Activated T-helper 17 cell treated with anti-CD3 and anti-CD28 coated beads, Interleukin-2, amount 50 U/mL, for 72 hours (primary cell): ENCODE measurements at regions not wholly inside any gene's neighbourhood (a gene's known extent, or its start where the extent isn't known, plus 50 kb on each side); places are given as distances from the start of the nearest gene placed in this dataset.
"Not testable (repeated sequence)": the region's sequence is repeated elsewhere in the genome, so short reads cannot be mapped to it uniquely, and the experiment has no call there.

Experiments used
- ATAC-seq: fragments of 150-1000 bp; cut with Tn5 transposase; replicated peaks from 2 replicates; pipeline ENCODE4 v1.10.0; 2021; ENCODE audit warnings: mild to moderate bottlenecking, moderate library complexity
- H3K27ac Mint-ChIP-seq: one replicate; pipeline ENCODE4 v1.8.0; 2022; ENCODE audit warnings: mixed read lengths
- H3K27me3 Mint-ChIP-seq: one replicate; pipeline ENCODE4 v1.8.0; 2022; ENCODE audit warnings: mixed read lengths
- H3K36me3 Mint-ChIP-seq: one replicate; pipeline ENCODE4 v1.8.0; 2022; ENCODE audit warnings: low read depth, mild to moderate bottlenecking, mixed read lengths
- H3K4me1 Mint-ChIP-seq: one replicate; pipeline ENCODE4 v1.8.0; 2022; ENCODE audit warnings: mixed read lengths
- H3K4me3 Mint-ChIP-seq: one replicate; pipeline ENCODE4 v1.8.0; 2022; ENCODE audit warnings: mild to moderate bottlenecking, mixed read lengths
- H3K9me3 Mint-ChIP-seq: one replicate; pipeline ENCODE4 v1.8.0; 2022; ENCODE audit warnings: mixed read lengths

- no peak for ATAC-seq
These were observed 96.5 kb upstream of the SMARCA2 start for GRCh38 chr9:1918622-1919021.

DNA sequence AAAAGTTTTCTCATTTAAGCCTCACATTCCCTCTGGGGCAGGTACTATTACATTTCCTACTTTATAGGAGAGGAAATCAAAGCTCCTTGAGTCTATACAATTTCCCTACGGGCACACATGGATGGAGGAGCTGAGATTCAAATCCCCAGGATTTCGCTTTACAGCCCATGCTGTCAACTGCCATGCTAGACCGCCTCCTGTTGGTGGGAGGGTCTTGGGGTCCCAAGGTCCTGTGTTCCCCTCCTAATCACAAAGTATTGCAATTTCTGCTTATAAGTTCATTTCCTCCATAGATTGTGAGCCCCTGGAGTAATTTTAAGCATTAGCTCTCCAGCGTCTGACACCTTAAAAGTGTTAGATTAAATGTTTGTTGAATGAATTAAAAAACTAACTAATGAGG lies 95.9 kb upstream of the SMARCA2 start:
- no peaks in the 10 kb centered on the region for H3K9me3 Mint-ChIP-seq
- no peaks in the 10 kb centered on the region for H3K4me1 Mint-ChIP-seq
- no peak overlapping the region for H3K4me3 Mint-ChIP-seq
- ATAC-seq, result no peak
- no peaks in the 10 kb centered on the region for H3K36me3 Mint-ChIP-seq
- no peak overlapping the region for H3K27ac Mint-ChIP-seq
- H3K27me3 Mint-ChIP-seq, result peaks cover 25% of the 10 kb centered on the region

More at GRCh38 chr9:1918622-1919021, 96.5 kb upstream of the SMARCA2 start:
- Mint-ChIP-seq H3K9me3 (no peaks in the 10 kb centered on the region), H3K27me3 (peaks cover 25% of the 10 kb centered on the region), H3K27ac (no peak overlapping the region), H3K4me1 (no peaks in the 10 kb centered on the region), H3K4me3 (no peak overlapping the region), H3K36me3 (no peaks in the 10 kb centered on the region)

DNA sequence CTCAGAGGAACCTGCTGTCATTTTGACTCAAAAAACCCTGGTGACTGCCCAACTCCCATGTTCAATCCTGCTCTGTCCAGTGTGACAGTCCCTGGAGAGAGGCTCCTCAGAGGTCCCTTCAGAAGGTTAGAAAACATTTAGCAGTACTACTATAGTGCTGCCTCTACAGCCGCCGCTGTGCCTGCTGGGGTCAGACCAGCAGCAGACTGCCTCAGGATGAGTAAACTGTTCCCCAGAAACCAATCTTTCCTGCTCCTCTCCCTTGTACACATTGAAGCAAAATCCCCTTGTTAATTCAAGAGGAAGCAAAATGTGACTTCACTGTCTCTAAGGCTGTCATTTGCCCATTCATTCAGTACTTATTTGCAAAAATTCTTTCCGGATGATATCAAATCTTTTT lies 94.8 kb upstream of the SMARCA2 start:
- ATAC-seq, result no peak
- H3K4me3 Mint-ChIP-seq, result no peak overlapping the region
- no peaks in the 10 kb centered on the region for H3K4me1 Mint-ChIP-seq
- no peaks in the 10 kb centered on the region for H3K36me3 Mint-ChIP-seq
- H3K27ac Mint-ChIP-seq, result no peak overlapping the region
- H3K9me3 Mint-ChIP-seq, result no peaks in the 10 kb centered on the region
- peaks cover 25% of the 10 kb centered on the region for H3K27me3 Mint-ChIP-seq

- no peak overlapping the region for H3K4me3 Mint-ChIP-seq
- H3K36me3 Mint-ChIP-seq, result no peaks in the 10 kb centered on the region
- H3K4me1 Mint-ChIP-seq, result no peaks in the 10 kb centered on the region
- peaks cover 21% of the 10 kb centered on the region for H3K27me3 Mint-ChIP-seq
- no peak overlapping the region for H3K27ac Mint-ChIP-seq
- H3K9me3 Mint-ChIP-seq, result no peaks in the 10 kb centered on the region
- no peak for ATAC-seq
These were observed 93.1 kb upstream of the SMARCA2 start for GRCh38 chr9:1922026-1922425.

DNA sequence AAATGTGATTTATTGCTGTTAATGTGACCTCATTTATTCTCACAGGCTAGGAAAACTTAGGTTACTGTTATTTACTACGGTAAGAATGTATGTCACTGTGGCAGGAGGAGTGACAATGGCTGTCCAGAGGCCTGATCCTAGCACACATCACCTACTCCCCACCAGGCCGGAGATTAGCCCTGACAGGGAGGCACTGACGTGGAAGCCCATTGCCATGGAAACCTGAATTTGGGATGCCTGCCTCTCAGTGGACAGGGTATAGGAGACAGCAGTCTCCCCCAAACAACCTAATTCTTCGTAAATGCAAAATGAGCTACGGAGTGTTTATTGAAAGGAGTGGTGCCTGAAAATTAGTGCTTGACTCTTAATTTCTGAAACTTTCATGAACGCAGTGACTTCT lies 87.6 kb upstream of the SMARCA2 start:
- no peaks in the 10 kb centered on the region for H3K9me3 Mint-ChIP-seq
- H3K27ac Mint-ChIP-seq, result no peak overlapping the region
- H3K4me3 Mint-ChIP-seq, result no peak overlapping the region
- no peaks in the 10 kb centered on the region for H3K4me1 Mint-ChIP-seq
- ATAC-seq, result no peak
- no peaks in the 10 kb centered on the region for H3K36me3 Mint-ChIP-seq
- no peaks in the 10 kb centered on the region for H3K27me3 Mint-ChIP-seq

GRCh38 chr9:1929134-1929533 lies 86.0 kb upstream of the SMARCA2 start:
- Mint-ChIP-seq H3K36me3 (no peaks in the 10 kb centered on the region), H3K9me3 (no peaks in the 10 kb centered on the region), H3K27me3 (no peaks in the 10 kb centered on the region), H3K4me1 (no peaks in the 10 kb centered on the region), H3K4me3 (no peak overlapping the region), H3K27ac (no peak overlapping the region)
- no peak for ATAC-seq

DNA sequence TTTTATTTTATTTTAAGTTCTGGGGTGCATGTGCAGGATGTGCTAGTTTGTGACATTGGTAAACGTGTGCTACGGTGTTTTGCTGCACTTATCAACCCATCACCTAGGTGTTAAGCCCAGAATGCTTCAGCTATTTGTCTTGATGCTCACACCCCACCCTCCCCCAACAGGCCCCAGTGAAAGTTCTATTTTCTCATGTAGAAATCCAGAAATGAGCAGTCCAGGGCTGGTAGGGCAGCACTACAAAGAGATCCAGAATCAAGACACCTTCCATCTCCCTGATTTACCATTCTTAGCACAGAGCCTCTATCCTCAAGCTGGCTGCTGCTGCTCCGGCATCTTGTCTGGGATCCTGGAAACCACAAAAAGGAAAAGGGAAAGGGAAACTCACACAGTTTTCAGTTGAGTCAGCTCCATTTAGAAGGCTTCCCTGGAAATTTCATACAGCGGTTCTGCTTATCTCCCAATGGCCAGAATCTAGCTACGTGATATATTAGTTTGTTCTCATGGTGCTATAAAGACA lies 85.4 kb upstream of the SMARCA2 start:
- Mint-ChIP-seq H3K4me3 (no peak overlapping the region), H3K9me3 (no peaks in the 10 kb centered on the region), H3K27ac (no peak overlapping the region)

DNA sequence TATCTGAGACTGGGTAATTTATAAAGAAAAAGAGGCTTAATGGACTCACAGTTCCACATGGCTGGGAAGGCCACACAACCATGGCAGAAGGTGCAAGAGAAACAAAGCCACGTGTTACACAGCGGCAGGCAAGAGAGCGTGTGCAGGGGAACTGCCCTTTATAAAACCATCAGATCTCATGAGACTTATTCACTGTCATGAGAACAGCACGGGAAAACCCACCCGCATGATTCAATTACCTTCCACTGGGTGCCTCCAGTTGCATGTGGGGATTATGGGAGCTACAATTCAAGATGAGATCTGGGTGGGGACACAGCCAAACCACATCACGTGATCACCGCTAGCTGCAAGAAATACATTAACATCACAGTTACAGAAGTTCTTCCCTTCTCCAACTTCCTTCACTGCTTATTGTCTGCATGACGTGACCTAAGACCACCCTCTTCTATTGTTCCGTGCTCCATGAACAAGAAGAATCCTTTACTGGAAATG lies 84.9 kb upstream of the SMARCA2 start:
- H3K4me3 Mint-ChIP-seq, ATAC-seq, H3K36me3 Mint-ChIP-seq, H3K27ac Mint-ChIP-seq, H3K4me1 Mint-ChIP-seq, H3K27me3 Mint-ChIP-seq, H3K9me3 Mint-ChIP-seq: not testable (repeated sequence)

More for the DNA sequence above, 85.4 kb upstream of the SMARCA2 start:
- H3K36me3 Mint-ChIP-seq, result no peaks in the 10 kb centered on the region
- no peaks in the 10 kb centered on the region for H3K27me3 Mint-ChIP-seq
- peak; percentile 26 for ATAC-seq
- H3K4me1 Mint-ChIP-seq, result no peaks in the 10 kb centered on the region

GRCh38 chr9:1938135-1938534 lies 77.0 kb upstream of the SMARCA2 start:
- Mint-ChIP-seq H3K4me3 (no peak overlapping the region), H3K27me3 (peaks cover 4% of the 10 kb centered on the region), H3K27ac (no peak overlapping the region), H3K9me3 (no peaks in the 10 kb centered on the region), H3K36me3 (no peaks in the 10 kb centered on the region), H3K4me1 (peaks cover 5% of the 10 kb centered on the region)
- no peak for ATAC-seq

GRCh38 chr9:1938675-1939170 lies 76.4 kb upstream of the SMARCA2 start:
- Mint-ChIP-seq H3K27ac (no peak overlapping the region), H3K4me1 (peaks cover 5% of the 10 kb centered on the region)
- ATAC-seq, result no peak

DNA sequence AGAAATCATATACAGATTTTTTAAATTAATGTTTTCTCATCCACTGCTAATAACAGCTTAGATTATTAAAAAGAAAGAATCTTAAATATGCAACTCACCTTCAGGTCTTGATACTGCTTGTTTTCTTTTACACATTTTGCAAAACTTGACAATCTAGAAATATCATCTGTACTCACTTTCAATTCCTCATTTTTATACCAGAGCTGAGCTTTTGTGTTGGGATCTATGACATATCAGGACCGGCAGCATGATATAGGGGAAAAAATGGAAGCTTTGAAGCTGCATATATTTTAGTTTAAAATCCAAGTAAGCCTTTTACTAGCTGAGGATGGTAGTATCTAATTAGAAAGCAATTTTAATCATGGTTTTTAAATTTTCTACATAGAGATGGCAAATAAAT lies 75.7 kb upstream of the SMARCA2 start:
- H3K9me3 Mint-ChIP-seq, result no peaks in the 10 kb centered on the region
- H3K27me3 Mint-ChIP-seq, result peaks cover 4% of the 10 kb centered on the region
- no peaks in the 10 kb centered on the region for H3K36me3 Mint-ChIP-seq
- H3K27ac Mint-ChIP-seq, result no peak overlapping the region
- ATAC-seq, result no peak
- H3K4me3 Mint-ChIP-seq, result no peak overlapping the region
- peaks cover 5% of the 10 kb centered on the region for H3K4me1 Mint-ChIP-seq

More at GRCh38 chr9:1938675-1939170, 76.4 kb upstream of the SMARCA2 start:
- Mint-ChIP-seq H3K36me3 (no peaks in the 10 kb centered on the region), H3K9me3 (no peaks in the 10 kb centered on the region), H3K4me3 (no peak overlapping the region), H3K27me3 (peaks cover 4% of the 10 kb centered on the region)

GRCh38 chr9:1939926-1940368 lies 75.2 kb upstream of the SMARCA2 start:
- no peak overlapping the region for H3K4me3 Mint-ChIP-seq
- H3K4me1 Mint-ChIP-seq, result peaks cover 5% of the 10 kb centered on the region
- no peaks in the 10 kb centered on the region for H3K36me3 Mint-ChIP-seq
- no peak overlapping the region for H3K27ac Mint-ChIP-seq
- ATAC-seq, result peak; percentile 82
- H3K9me3 Mint-ChIP-seq, result no peaks in the 10 kb centered on the region
- H3K27me3 Mint-ChIP-seq, result peaks cover 4% of the 10 kb centered on the region

- Mint-ChIP-seq H3K27me3 (peaks cover 4% of the 10 kb centered on the region), H3K27ac (no peak overlapping the region), H3K36me3 (no peaks in the 10 kb centered on the region), H3K4me1 (peaks cover 5% of the 10 kb centered on the region), H3K4me3 (no peak overlapping the region), H3K9me3 (no peaks in the 10 kb centered on the region)
- ATAC-seq, result no peak
These were observed 73.2 kb upstream of the SMARCA2 start for GRCh38 chr9:1941989-1942388.

- ATAC-seq, result no peak
- Mint-ChIP-seq H3K4me1 (no peaks in the 10 kb centered on the region), H3K27ac (no peak overlapping the region), H3K4me3 (no peak overlapping the region), H3K9me3 (no peaks in the 10 kb centered on the region), H3K36me3 (no peaks in the 10 kb centered on the region), H3K27me3 (no peaks in the 10 kb centered on the region)
These were observed 68.4 kb upstream of the SMARCA2 start for GRCh38 chr9:1946526-1947283.

DNA sequence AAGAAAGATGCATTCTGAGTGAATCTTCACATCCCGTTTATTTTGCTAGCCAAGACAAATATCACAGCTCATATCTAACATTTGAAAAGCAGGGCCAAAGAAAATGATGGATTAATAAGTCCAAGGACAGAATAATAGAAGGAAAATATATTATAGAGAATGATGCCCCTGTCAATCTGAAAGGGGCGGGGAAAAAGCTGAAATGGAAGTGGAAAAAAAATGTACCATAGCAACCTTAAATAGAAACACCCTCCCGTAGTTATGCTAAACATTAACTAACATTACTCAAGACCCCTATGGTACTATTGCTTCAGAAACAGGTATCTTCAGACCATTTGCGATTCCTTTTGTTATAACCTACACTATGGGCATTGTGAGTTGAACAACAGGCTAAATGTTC lies 67.7 kb upstream of the SMARCA2 start:
- Mint-ChIP-seq H3K9me3 (no peaks in the 10 kb centered on the region), H3K4me1 (no peaks in the 10 kb centered on the region), H3K36me3 (no peaks in the 10 kb centered on the region), H3K27me3 (no peaks in the 10 kb centered on the region), H3K27ac (no peak overlapping the region), H3K4me3 (no peak overlapping the region)
- no peak for ATAC-seq
